ENCODE measurements at regions not wholly inside any gene's neighbourhood (a gene's known extent, or its start where the extent isn't known, plus 50 kb on each side); places are given as distances from the start of the nearest gene placed in this dataset.

DNA sequence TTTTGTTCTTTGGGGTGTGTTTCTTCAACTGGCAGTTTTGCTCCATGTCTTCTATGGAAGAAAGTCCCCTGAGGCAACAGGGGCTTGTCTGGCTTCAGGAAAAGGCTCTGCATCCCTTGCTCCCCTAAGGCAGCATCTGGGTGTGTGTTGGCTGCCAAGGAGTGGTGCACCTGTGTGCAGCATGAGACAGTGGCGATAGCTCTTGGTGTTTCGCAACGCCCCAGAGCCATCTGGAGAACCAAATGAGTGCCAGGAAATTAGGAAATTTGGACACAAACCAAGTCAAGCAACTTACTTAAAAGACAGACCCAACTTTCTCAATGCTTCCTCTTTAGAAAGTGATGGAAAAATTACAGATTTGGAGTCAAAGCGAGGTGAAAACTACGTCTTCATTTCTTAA lies 1044.4 kb upstream of the CNTNAP5 start:
- TF ChIP-seq EP300 (IDR thresholded peaks at IDR 0.05) (no peak), POLR2A (IDR thresholded peaks at IDR 0.05) (no peak)
- TF ChIP-seq, protein P1, sequence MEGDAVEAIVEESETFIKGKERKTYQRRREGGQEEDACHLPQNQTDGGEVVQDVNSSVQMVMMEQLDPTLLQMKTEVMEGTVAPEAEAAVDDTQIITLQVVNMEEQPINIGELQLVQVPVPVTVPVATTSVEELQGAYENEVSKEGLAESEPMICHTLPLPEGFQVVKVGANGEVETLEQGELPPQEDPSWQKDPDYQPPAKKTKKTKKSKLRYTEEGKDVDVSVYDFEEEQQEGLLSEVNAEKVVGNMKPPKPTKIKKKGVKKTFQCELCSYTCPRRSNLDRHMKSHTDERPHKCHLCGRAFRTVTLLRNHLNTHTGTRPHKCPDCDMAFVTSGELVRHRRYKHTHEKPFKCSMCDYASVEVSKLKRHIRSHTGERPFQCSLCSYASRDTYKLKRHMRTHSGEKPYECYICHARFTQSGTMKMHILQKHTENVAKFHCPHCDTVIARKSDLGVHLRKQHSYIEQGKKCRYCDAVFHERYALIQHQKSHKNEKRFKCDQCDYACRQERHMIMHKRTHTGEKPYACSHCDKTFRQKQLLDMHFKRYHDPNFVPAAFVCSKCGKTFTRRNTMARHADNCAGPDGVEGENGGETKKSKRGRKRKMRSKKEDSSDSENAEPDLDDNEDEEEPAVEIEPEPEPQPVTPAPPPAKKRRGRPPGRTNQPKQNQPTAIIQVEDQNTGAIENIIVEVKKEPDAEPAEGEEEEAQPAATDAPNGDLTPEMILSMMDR (IDR thresholded peaks at IDR 0.05): no peak

Measured in ovary (tissue), 3 donors.